ENCODE measurements at regions not wholly inside any gene's neighbourhood (a gene's known extent, or its start where the extent isn't known, plus 50 kb on each side); places are given as distances from the start of the nearest gene placed in this dataset.
A peak's percentile ranks its signal among the peaks of the same experiment; 100 is the strongest.
"Not testable (repeated sequence)": the region's sequence is repeated elsewhere in the genome, so short reads cannot be mapped to it uniquely, and the experiment has no call there.

GRCh38 chr6:27836141-27836782, 75.9 kb downstream of the OR2B2 start:
- ChIA-PET POLR2A (interaction anchor here (0.7 to 11.9 kb wide), 39 partner anchors 7 to 1814 kb away, joined by 3 to 826 read pairs (median 16); partner anchors contain the start of gene ZSCAN31), CTCF (interaction anchor here (0.6 to 3.9 kb wide), 12 partner anchors 11 to 1810 kb away, joined by 3 to 29 read pairs (median 4); a partner anchor contains a TSS)
- intact Hi-C loops (cut with micrococcal nuclease), result no loop called here
- no TSS peak for BruUV-seq (replicated peaks)
- Mint-ChIP-seq H3K4me1 (ENCODE audit: insufficient read depth, unreplicated experiment) (peaks cover 27% of the 10 kb centered on the region), H3K27me3 (ENCODE audit: insufficient read depth, unreplicated experiment) (no peaks in the 10 kb centered on the region), H3K36me3 (ENCODE audit: insufficient read depth, unreplicated experiment) (peaks cover 21% of the 10 kb centered on the region), H3K4me3 (ENCODE audit: unreplicated experiment) (no peak overlapping the region), H3K9me3 (ENCODE audit: unreplicated experiment) (no peaks in the 10 kb centered on the region), H3K27ac (ENCODE audit: low read depth, unreplicated experiment) (no peak overlapping the region)
- TF ChIP-seq, protein P1, sequence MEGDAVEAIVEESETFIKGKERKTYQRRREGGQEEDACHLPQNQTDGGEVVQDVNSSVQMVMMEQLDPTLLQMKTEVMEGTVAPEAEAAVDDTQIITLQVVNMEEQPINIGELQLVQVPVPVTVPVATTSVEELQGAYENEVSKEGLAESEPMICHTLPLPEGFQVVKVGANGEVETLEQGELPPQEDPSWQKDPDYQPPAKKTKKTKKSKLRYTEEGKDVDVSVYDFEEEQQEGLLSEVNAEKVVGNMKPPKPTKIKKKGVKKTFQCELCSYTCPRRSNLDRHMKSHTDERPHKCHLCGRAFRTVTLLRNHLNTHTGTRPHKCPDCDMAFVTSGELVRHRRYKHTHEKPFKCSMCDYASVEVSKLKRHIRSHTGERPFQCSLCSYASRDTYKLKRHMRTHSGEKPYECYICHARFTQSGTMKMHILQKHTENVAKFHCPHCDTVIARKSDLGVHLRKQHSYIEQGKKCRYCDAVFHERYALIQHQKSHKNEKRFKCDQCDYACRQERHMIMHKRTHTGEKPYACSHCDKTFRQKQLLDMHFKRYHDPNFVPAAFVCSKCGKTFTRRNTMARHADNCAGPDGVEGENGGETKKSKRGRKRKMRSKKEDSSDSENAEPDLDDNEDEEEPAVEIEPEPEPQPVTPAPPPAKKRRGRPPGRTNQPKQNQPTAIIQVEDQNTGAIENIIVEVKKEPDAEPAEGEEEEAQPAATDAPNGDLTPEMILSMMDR (IDR thresholded peaks at IDR 0.05; ENCODE audit: unreplicated experiment), result no peak
- no peak for DNase-seq (ENCODE audit: unreplicated experiment)

DNA sequence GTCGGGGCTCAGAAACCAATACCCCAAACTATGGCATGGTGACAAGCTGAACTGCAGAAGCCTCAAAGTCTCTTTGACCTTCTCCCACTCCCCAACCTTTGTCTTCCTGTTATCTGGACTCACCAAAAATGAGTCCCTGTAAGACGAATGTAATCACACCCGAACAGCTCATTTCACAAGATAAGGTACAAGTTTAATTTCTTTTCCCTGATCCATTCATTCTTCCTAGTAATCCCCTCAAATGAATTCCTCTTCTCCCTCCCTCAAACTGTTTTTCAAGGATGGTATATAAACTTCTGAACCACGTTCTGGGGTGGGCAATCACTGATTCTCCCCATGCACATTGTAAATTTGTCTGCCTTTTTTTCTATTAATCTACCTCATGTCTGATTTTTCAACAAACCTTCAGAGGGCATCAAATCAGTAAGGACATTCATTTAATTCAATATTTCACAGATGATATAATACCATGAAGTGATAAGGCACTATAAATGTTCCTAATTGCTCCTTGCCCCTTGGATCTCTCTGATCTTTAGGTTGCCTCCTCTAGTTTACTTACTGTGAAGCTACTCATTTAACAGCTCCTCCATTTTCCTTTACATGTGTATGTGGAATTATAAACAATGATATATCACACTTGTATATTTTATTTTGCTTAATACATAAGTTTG, 77.2 kb downstream of the OR2B2 start:
- H3K27ac Mint-ChIP-seq (ENCODE audit: low read depth, unreplicated experiment), result peak overlapping the region; percentile 76
- H3K36me3 Mint-ChIP-seq (ENCODE audit: insufficient read depth, unreplicated experiment), result peaks cover 21% of the 10 kb centered on the region
- TF ChIP-seq, protein P1 (IDR thresholded peaks at IDR 0.05; ENCODE audit: unreplicated experiment), result no peak
- no peaks in the 10 kb centered on the region for H3K27me3 Mint-ChIP-seq (ENCODE audit: insufficient read depth, unreplicated experiment)
- BruUV-seq (replicated peaks), result no TSS peak
- peaks cover 27% of the 10 kb centered on the region for H3K4me1 Mint-ChIP-seq (ENCODE audit: insufficient read depth, unreplicated experiment)
- POLR2A ChIA-PET, result interaction anchor here (0.7 to 11.9 kb wide), 21 partner anchors 14 to 1919 kb away, joined by 3 to 826 read pairs (median 51); a partner anchor contains a TSS
- no peaks in the 10 kb centered on the region for H3K9me3 Mint-ChIP-seq (ENCODE audit: unreplicated experiment)
- CTCF ChIA-PET, result interaction anchor here (0.7 to 3.9 kb wide), 6 partner anchors 10 to 1918 kb away, joined by 3 to 29 read pairs (median 5); a partner anchor contains a TSS
- no peak overlapping the region for H3K4me3 Mint-ChIP-seq (ENCODE audit: unreplicated experiment)
- intact Hi-C loops (cut with micrococcal nuclease), result no loop called here
- DNase-seq (ENCODE audit: unreplicated experiment), result no peak

- Mint-ChIP-seq H3K4me3 (ENCODE audit: unreplicated experiment) (no peak overlapping the region), H3K9me3 (ENCODE audit: unreplicated experiment) (no peaks in the 10 kb centered on the region), H3K27me3 (ENCODE audit: insufficient read depth, unreplicated experiment) (no peaks in the 10 kb centered on the region), H3K36me3 (ENCODE audit: insufficient read depth, unreplicated experiment) (peaks cover 21% of the 10 kb centered on the region), H3K4me1 (ENCODE audit: insufficient read depth, unreplicated experiment) (peaks cover 22% of the 10 kb centered on the region), H3K27ac (ENCODE audit: low read depth, unreplicated experiment) (no peak overlapping the region)
- POLR2A ChIA-PET, result interaction anchor here (0.6 to 11.9 kb wide), 15 partner anchors 13 to 1802 kb away, joined by 3 to 826 read pairs (median 111); a partner anchor contains a TSS
- intact Hi-C loops (cut with micrococcal nuclease), result no loop called here
- TF ChIP-seq, protein P1 (IDR thresholded peaks at IDR 0.05; ENCODE audit: unreplicated experiment), result no peak
- CTCF ChIA-PET, result interaction anchor here (0.5 to 2.4 kb wide), 6 partner anchors 10 to 244 kb away, joined by 3 to 18 read pairs (median 4); no protein-coding TSS in a partner anchor
- DNase-seq (ENCODE audit: unreplicated experiment), result no peak
- BruUV-seq (replicated peaks), result no TSS peak
Measured at GRCh38 chr6:27834384-27834783, 77.8 kb downstream of the OR2B2 start.

GRCh38 chr6:27831434-27832081, 80.6 kb downstream of the OR2B2 start:
- H3K27me3 Mint-ChIP-seq (ENCODE audit: insufficient read depth, unreplicated experiment); intact Hi-C loops (cut with micrococcal nuclease); BruUV-seq (replicated peaks); H3K9me3 Mint-ChIP-seq (ENCODE audit: unreplicated experiment): not testable (repeated sequence)
- ChIA-PET CTCF (interaction anchor here (0.7 kb wide), 1 partner anchor 59 kb away, joined by 5 read pairs; a partner anchor contains a TSS), POLR2A (interaction anchor here (0.7 to 11.9 kb wide), 23 partner anchors 9 to 1804 kb away, joined by 3 to 826 read pairs (median 9); partner anchors contain the start of gene HFE)
- Mint-ChIP-seq H3K4me3 (ENCODE audit: unreplicated experiment) (peak overlapping the region; percentile 88), H3K36me3 (ENCODE audit: insufficient read depth, unreplicated experiment) (peaks cover 32% of the 10 kb centered on the region), H3K4me1 (ENCODE audit: insufficient read depth, unreplicated experiment) (peaks cover 22% of the 10 kb centered on the region), H3K27ac (ENCODE audit: low read depth, unreplicated experiment) (peak overlapping the region; percentile 93)
- peak; percentile 73 for DNase-seq (ENCODE audit: unreplicated experiment)

GRCh38 chr6:27830600-27831433, 81.4 kb downstream of the OR2B2 start:
- Mint-ChIP-seq H3K4me3 (ENCODE audit: unreplicated experiment) (peak overlapping the region; percentile 88), H3K36me3 (ENCODE audit: insufficient read depth, unreplicated experiment) (peaks cover 32% of the 10 kb centered on the region), H3K4me1 (ENCODE audit: insufficient read depth, unreplicated experiment) (peaks cover 17% of the 10 kb centered on the region), H3K27ac (ENCODE audit: low read depth, unreplicated experiment) (peak overlapping the region; percentile 93)
- ChIA-PET POLR2A (interaction anchor here (0.7 to 11.9 kb wide), 29 partner anchors 7 to 1804 kb away, joined by 3 to 826 read pairs (median 5); partner anchors contain the start of gene HFE), CTCF (interaction anchor here (0.5 kb wide), 1 partner anchor 66 kb away, joined by 3 read pairs; no protein-coding TSS in a partner anchor)
- H3K27me3 Mint-ChIP-seq (ENCODE audit: insufficient read depth, unreplicated experiment); H3K9me3 Mint-ChIP-seq (ENCODE audit: unreplicated experiment); intact Hi-C loops (cut with micrococcal nuclease): not testable (repeated sequence)
- TSS peak; percentile 89 for BruUV-seq (replicated peaks)
- peak; percentile 44 for DNase-seq (ENCODE audit: unreplicated experiment)

Data from MCF 10A (cell line).